ENCODE measurements at regions not wholly inside any gene's neighbourhood (a gene's known extent, or its start where the extent isn't known, plus 50 kb on each side); places are given as distances from the start of the nearest gene placed in this dataset.

- 84% methylated on average over 2 of the region's 2 CpGs for WGBS
- ATAC-seq (no peak), DNase-seq (no peak)
- no peaks in the 10 kb centered on the region for H3K27me3 ChIP-seq (ENCODE audit: control insufficient read depth, insufficient read depth)
- no peak overlapping the region for H3K4me3 ChIP-seq (ENCODE audit: low read length)
- no peak overlapping the region for H3K27ac ChIP-seq (ENCODE audit: low read length)
- no peaks in the 10 kb centered on the region for H3K4me1 ChIP-seq (ENCODE audit: control insufficient read depth, insufficient read depth, low read length)
- no peaks in the 10 kb centered on the region for H3K9me3 ChIP-seq (ENCODE audit: control insufficient read depth, low read length)
- intact Hi-C loops (cut with DNase I), result no loop called here
These were observed 456.1 kb downstream of the GRXCR1 start for GRCh38 chr4:43348591-43348990.

GRCh38 chr4:43351970-43352806 is 459.7 kb downstream of the GRXCR1 start:
- no peak overlapping the region for H3K27ac ChIP-seq (ENCODE audit: low read length)
- DNase-seq (no peak), ATAC-seq (no peak)
- H3K27me3 ChIP-seq (ENCODE audit: control insufficient read depth, insufficient read depth), result no peaks in the 10 kb centered on the region
- intact Hi-C loops (cut with DNase I), result no loop called here
- WGBS, result 26% methylated on average over 1 of the region's 1 CpG
- H3K4me3 ChIP-seq (ENCODE audit: low read length), result no peak overlapping the region
- H3K4me1 ChIP-seq (ENCODE audit: control insufficient read depth, insufficient read depth, low read length), result no peaks in the 10 kb centered on the region
- no peaks in the 10 kb centered on the region for H3K9me3 ChIP-seq (ENCODE audit: control insufficient read depth, low read length)

- intact Hi-C loops (cut with DNase I), result no loop called here
- Histone ChIP-seq H3K4me3 (ENCODE audit: low read length) (no peak overlapping the region), H3K27ac (ENCODE audit: low read length) (no peak overlapping the region), H3K27me3 (ENCODE audit: control insufficient read depth, insufficient read depth) (no peaks in the 10 kb centered on the region), H3K4me1 (ENCODE audit: control insufficient read depth, insufficient read depth, low read length) (no peaks in the 10 kb centered on the region), H3K9me3 (ENCODE audit: control insufficient read depth, low read length) (no peaks in the 10 kb centered on the region)
- DNase-seq, result no peak
- no peak for ATAC-seq
- 57% methylated on average over 3 of the region's 3 CpGs for WGBS
These were observed 460.3 kb downstream of the GRXCR1 start for GRCh38 chr4:43352859-43353258.

GRCh38 chr4:43353552-43353951 is 461.0 kb downstream of the GRXCR1 start:
- Histone ChIP-seq H3K4me3 (ENCODE audit: low read length) (no peak overlapping the region), H3K9me3 (ENCODE audit: control insufficient read depth, low read length) (no peaks in the 10 kb centered on the region), H3K27ac (ENCODE audit: low read length) (no peak overlapping the region), H3K27me3 (ENCODE audit: control insufficient read depth, insufficient read depth) (no peaks in the 10 kb centered on the region), H3K4me1 (ENCODE audit: control insufficient read depth, insufficient read depth, low read length) (no peaks in the 10 kb centered on the region)
- WGBS, result 50% methylated on average over 1 of the region's 1 CpG
- DNase-seq (no peak), ATAC-seq (no peak)
- intact Hi-C loops (cut with DNase I), result no loop called here

GRCh38 chr4:43356786-43357185 is 464.3 kb downstream of the GRXCR1 start:
- Histone ChIP-seq H3K4me1 (ENCODE audit: control insufficient read depth, insufficient read depth, low read length) (no peaks in the 10 kb centered on the region), H3K4me3 (ENCODE audit: low read length) (no peak overlapping the region), H3K27me3 (ENCODE audit: control insufficient read depth, insufficient read depth) (no peaks in the 10 kb centered on the region), H3K9me3 (ENCODE audit: control insufficient read depth, low read length) (no peaks in the 10 kb centered on the region), H3K27ac (ENCODE audit: low read length) (no peak overlapping the region)
- DNase-seq (no peak), ATAC-seq (no peak)
- intact Hi-C loops (cut with DNase I), result no loop called here
- WGBS, result 68% methylated on average over 3 of the region's 3 CpGs

GRCh38 chr4:43357252-43357974 is 464.9 kb downstream of the GRXCR1 start:
- Histone ChIP-seq H3K27me3 (ENCODE audit: control insufficient read depth, insufficient read depth) (no peaks in the 10 kb centered on the region), H3K4me1 (ENCODE audit: control insufficient read depth, insufficient read depth, low read length) (no peaks in the 10 kb centered on the region), H3K27ac (ENCODE audit: low read length) (no peak overlapping the region), H3K4me3 (ENCODE audit: low read length) (no peak overlapping the region), H3K9me3 (ENCODE audit: control insufficient read depth, low read length) (no peaks in the 10 kb centered on the region)
- WGBS, result 74% methylated on average over 2 of the region's 2 CpGs
- ATAC-seq, result no peak
- no peak for DNase-seq
- intact Hi-C loops (cut with DNase I), result no loop called here

GRCh38 chr4:43360296-43360695 is 467.8 kb downstream of the GRXCR1 start:
- intact Hi-C loops (cut with DNase I), result no loop called here
- Histone ChIP-seq H3K27me3 (ENCODE audit: control insufficient read depth, insufficient read depth) (no peaks in the 10 kb centered on the region), H3K9me3 (ENCODE audit: control insufficient read depth, low read length) (no peaks in the 10 kb centered on the region), H3K27ac (ENCODE audit: low read length) (no peak overlapping the region), H3K4me3 (ENCODE audit: low read length) (no peak overlapping the region), H3K4me1 (ENCODE audit: control insufficient read depth, insufficient read depth, low read length) (no peaks in the 10 kb centered on the region)
- DNase-seq (no peak), ATAC-seq (no peak)
- WGBS, result 55% methylated on average over 2 of the region's 2 CpGs

GRCh38 chr4:43362875-43363636 is 470.5 kb downstream of the GRXCR1 start:
- WGBS, result 95% methylated on average over 1 of the region's 1 CpG
- Histone ChIP-seq H3K27me3 (ENCODE audit: control insufficient read depth, insufficient read depth) (no peaks in the 10 kb centered on the region), H3K9me3 (ENCODE audit: control insufficient read depth, low read length) (no peaks in the 10 kb centered on the region), H3K4me3 (ENCODE audit: low read length) (no peak overlapping the region), H3K4me1 (ENCODE audit: control insufficient read depth, insufficient read depth, low read length) (no peaks in the 10 kb centered on the region), H3K27ac (ENCODE audit: low read length) (no peak overlapping the region)
- intact Hi-C loops (cut with DNase I), result no loop called here
- DNase-seq (no peak), ATAC-seq (no peak)

GRCh38 chr4:43369036-43369594 is 476.6 kb downstream of the GRXCR1 start:
- DNase-seq (no peak), ATAC-seq (no peak)
- Histone ChIP-seq H3K27ac (ENCODE audit: low read length) (no peak overlapping the region), H3K4me1 (ENCODE audit: control insufficient read depth, insufficient read depth, low read length) (no peaks in the 10 kb centered on the region), H3K4me3 (ENCODE audit: low read length) (no peak overlapping the region), H3K27me3 (ENCODE audit: control insufficient read depth, insufficient read depth) (no peaks in the 10 kb centered on the region), H3K9me3 (ENCODE audit: control insufficient read depth, low read length) (no peaks in the 10 kb centered on the region)
- intact Hi-C loops (cut with DNase I), result no loop called here
- WGBS, result 63% methylated on average over 4 of the region's 4 CpGs

GRCh38 chr4:43373201-43373600 is 480.7 kb downstream of the GRXCR1 start:
- Histone ChIP-seq H3K4me1 (ENCODE audit: control insufficient read depth, insufficient read depth, low read length) (no peaks in the 10 kb centered on the region), H3K27ac (ENCODE audit: low read length) (no peak overlapping the region), H3K4me3 (ENCODE audit: low read length) (no peak overlapping the region), H3K9me3 (ENCODE audit: control insufficient read depth, low read length) (no peaks in the 10 kb centered on the region), H3K27me3 (ENCODE audit: control insufficient read depth, insufficient read depth) (no peaks in the 10 kb centered on the region)
- 78% methylated on average over 1 of the region's 1 CpG for WGBS
- ATAC-seq, result no peak
- intact Hi-C loops (cut with DNase I), result no loop called here
- no peak for DNase-seq
